GM19452 (cell line): ENCODE measurements at regions not wholly inside any gene's neighbourhood (a gene's known extent, or its start where the extent isn't known, plus 50 kb on each side); places are given as distances from the start of the nearest gene placed in this dataset.

Source experiments
- ATAC-seq: cut with Tn5 transposase; IDR thresholded peaks from one replicate; pipeline ENCODE4 v1.9.1; 2021; ENCODE audit not compliant: unreplicated experiment

GRCh38 chr4:126784966-126785580 lies 847.7 kb upstream of the INTU start:
- no peak for ATAC-seq

GRCh38 chr4:126790633-126791032 lies 842.1 kb upstream of the INTU start:
- no peak for ATAC-seq

- no peak for ATAC-seq
These were observed 838.4 kb upstream of the INTU start for GRCh38 chr4:126794363-126794762.

GRCh38 chr4:126798214-126798613 lies 834.5 kb upstream of the INTU start:
- ATAC-seq, result no peak

GRCh38 chr4:126799416-126799815 lies 833.3 kb upstream of the INTU start:
- no peak for ATAC-seq

- ATAC-seq, result no peak
These were observed 832.7 kb upstream of the INTU start for GRCh38 chr4:126799971-126800574.

GRCh38 chr4:126800575-126801141 lies 832.1 kb upstream of the INTU start:
- ATAC-seq, result no peak

GRCh38 chr4:126807132-126807531 lies 825.6 kb upstream of the INTU start:
- no peak for ATAC-seq

GRCh38 chr4:126812076-126812475 lies 820.7 kb upstream of the INTU start:
- no peak for ATAC-seq

GRCh38 chr4:126820631-126821030 lies 812.1 kb upstream of the INTU start:
- ATAC-seq, result no peak

- no peak for ATAC-seq
These were observed 811.6 kb upstream of the INTU start for GRCh38 chr4:126821152-126821551.

GRCh38 chr4:126825083-126825482 lies 807.7 kb upstream of the INTU start:
- ATAC-seq, result no peak

- no peak for ATAC-seq
These were observed 805.1 kb upstream of the INTU start for GRCh38 chr4:126827669-126828068.

GRCh38 chr4:126834854-126835253 lies 797.9 kb upstream of the INTU start:
- no peak for ATAC-seq

GRCh38 chr4:126838941-126839679 lies 793.6 kb upstream of the INTU start:
- no peak for ATAC-seq

GRCh38 chr4:126843492-126844067 lies 789.2 kb upstream of the INTU start:
- ATAC-seq, result no peak

- peak; percentile 65 for ATAC-seq
These were observed 782.5 kb upstream of the INTU start for GRCh38 chr4:126850286-126850685.

- no peak for ATAC-seq
These were observed 781.4 kb upstream of the INTU start for GRCh38 chr4:126851391-126851790.

GRCh38 chr4:126853715-126854114 lies 779.0 kb upstream of the INTU start:
- peak; percentile 62 for ATAC-seq

- no peak for ATAC-seq
These were observed 775.9 kb upstream of the INTU start for GRCh38 chr4:126856906-126857305.

GRCh38 chr4:126859314-126859713 lies 773.4 kb upstream of the INTU start:
- ATAC-seq, result no peak

GRCh38 chr4:126859872-126860271 lies 772.9 kb upstream of the INTU start:
- ATAC-seq, result no peak
